ENCODE measurements at regions not wholly inside any gene's neighbourhood (a gene's known extent, or its start where the extent isn't known, plus 50 kb on each side); places are given as distances from the start of the nearest gene placed in this dataset.

- no peak for TF ChIP-seq GATA3 (IDR thresholded peaks at IDR 0.05; ENCODE audit: low read depth, low read length)
- no peak for TF ChIP-seq GATA2 (IDR thresholded peaks at IDR 0.05; ENCODE audit: low read depth, low read length)
Measured at GRCh38 chr15:46709460-46710083, 1007.7 kb upstream of the SEMA6D start.

- TF ChIP-seq GATA3 (IDR thresholded peaks at IDR 0.05; ENCODE audit: low read depth, low read length), result no peak
- TF ChIP-seq GATA2 (IDR thresholded peaks at IDR 0.05; ENCODE audit: low read depth, low read length), result no peak
Measured at GRCh38 chr15:46710401-46710960, 1006.8 kb upstream of the SEMA6D start.

- TF ChIP-seq GATA3 (IDR thresholded peaks at IDR 0.05; ENCODE audit: low read depth, low read length) (no peak), GATA2 (IDR thresholded peaks at IDR 0.05; ENCODE audit: low read depth, low read length) (no peak)
Measured at GRCh38 chr15:46713045-46713444, 1004.3 kb upstream of the SEMA6D start.

- no peak for TF ChIP-seq GATA2 (IDR thresholded peaks at IDR 0.05; ENCODE audit: low read depth, low read length)
- no peak for TF ChIP-seq GATA3 (IDR thresholded peaks at IDR 0.05; ENCODE audit: low read depth, low read length)
Measured at GRCh38 chr15:46714950-46715349, 1002.4 kb upstream of the SEMA6D start.

- TF ChIP-seq GATA3 (IDR thresholded peaks at IDR 0.05; ENCODE audit: low read depth, low read length), result no peak
- TF ChIP-seq GATA2 (IDR thresholded peaks at IDR 0.05; ENCODE audit: low read depth, low read length), result no peak
Measured at GRCh38 chr15:46723308-46723707, 994.0 kb upstream of the SEMA6D start.

- TF ChIP-seq GATA3 (IDR thresholded peaks at IDR 0.05; ENCODE audit: low read depth, low read length) (no peak), GATA2 (IDR thresholded peaks at IDR 0.05; ENCODE audit: low read depth, low read length) (no peak)
Measured at GRCh38 chr15:46732060-46732459, 985.2 kb upstream of the SEMA6D start.

GRCh38 chr15:46735115-46735514, 982.2 kb upstream of the SEMA6D start:
- TF ChIP-seq GATA2 (IDR thresholded peaks at IDR 0.05; ENCODE audit: low read depth, low read length) (no peak), GATA3 (IDR thresholded peaks at IDR 0.05; ENCODE audit: low read depth, low read length) (no peak)

GRCh38 chr15:46751303-46751702, 966.0 kb upstream of the SEMA6D start:
- no peak for TF ChIP-seq GATA2 (IDR thresholded peaks at IDR 0.05; ENCODE audit: low read depth, low read length)
- TF ChIP-seq GATA3 (IDR thresholded peaks at IDR 0.05; ENCODE audit: low read depth, low read length), result no peak

- no peak for TF ChIP-seq GATA2 (IDR thresholded peaks at IDR 0.05; ENCODE audit: low read depth, low read length)
- no peak for TF ChIP-seq GATA3 (IDR thresholded peaks at IDR 0.05; ENCODE audit: low read depth, low read length)
Measured at GRCh38 chr15:46753946-46754345, 963.4 kb upstream of the SEMA6D start.

GRCh38 chr15:46763091-46763490, 954.2 kb upstream of the SEMA6D start:
- no peak for TF ChIP-seq GATA2 (IDR thresholded peaks at IDR 0.05; ENCODE audit: low read depth, low read length)
- TF ChIP-seq GATA3 (IDR thresholded peaks at IDR 0.05; ENCODE audit: low read depth, low read length), result no peak

GRCh38 chr15:46764851-46765250, 952.5 kb upstream of the SEMA6D start:
- TF ChIP-seq GATA2 (IDR thresholded peaks at IDR 0.05; ENCODE audit: low read depth, low read length), result no peak

- TF ChIP-seq GATA2 (IDR thresholded peaks at IDR 0.05; ENCODE audit: low read depth, low read length) (no peak), GATA3 (IDR thresholded peaks at IDR 0.05; ENCODE audit: low read depth, low read length) (no peak)
Measured at GRCh38 chr15:46766021-46766420, 951.3 kb upstream of the SEMA6D start.

- TF ChIP-seq GATA2 (IDR thresholded peaks at IDR 0.05; ENCODE audit: low read depth, low read length) (no peak), GATA3 (IDR thresholded peaks at IDR 0.05; ENCODE audit: low read depth, low read length) (no peak)
Measured at GRCh38 chr15:46768287-46768686, 949.0 kb upstream of the SEMA6D start.

GRCh38 chr15:46773016-46773415, 944.3 kb upstream of the SEMA6D start:
- TF ChIP-seq GATA3 (IDR thresholded peaks at IDR 0.05; ENCODE audit: low read depth, low read length), result no peak
- TF ChIP-seq GATA2 (IDR thresholded peaks at IDR 0.05; ENCODE audit: low read depth, low read length), result no peak

- TF ChIP-seq GATA2 (IDR thresholded peaks at IDR 0.05; ENCODE audit: low read depth, low read length) (no peak), GATA3 (IDR thresholded peaks at IDR 0.05; ENCODE audit: low read depth, low read length) (no peak)
Measured at GRCh38 chr15:46778876-46779275, 938.4 kb upstream of the SEMA6D start.
